ENCODE measurements at regions not wholly inside any gene's neighbourhood (a gene's known extent, or its start where the extent isn't known, plus 50 kb on each side); places are given as distances from the start of the nearest gene placed in this dataset.

GRCh38 chr11:114924042-114924441, 245.7 kb downstream of the NXPE2 start:
- H3K4me2 ChIP-seq (ENCODE audit: insufficient read depth, low read length, poor library complexity, severe bottlenecking) = no peak overlapping the region
- H3K4me3 ChIP-seq (ENCODE audit: low read length in 2 of 2) = no peak overlapping the region
- no peak overlapping the region for H4K8ac ChIP-seq (ENCODE audit: low read depth, low read length)
- H2BK5ac ChIP-seq (ENCODE audit: low read length) = no peak overlapping the region
- no peak overlapping the region for H3K23ac ChIP-seq (ENCODE audit: low read depth, low read length, poor library complexity)
- H2AK5ac ChIP-seq (ENCODE audit: low read depth, low read length) = no peak overlapping the region
- H2BK12ac ChIP-seq (ENCODE audit: low read length) = no peak overlapping the region
- no peak overlapping the region for H3K14ac ChIP-seq (ENCODE audit: low read length)
- H3K27me3 ChIP-seq (ENCODE audit: control insufficient read depth in 3 of 3, insufficient read depth in 3 of 3, low read depth in 1 of 3, low read length in 3 of 3) = peaks cover 0 to 2% (median 0%) of the 10 kb centered on the region in 3 experiments
- H3K9me3 ChIP-seq (replicated peaks in 1 of 2; ENCODE audit: control insufficient read depth in 2 of 2, insufficient read depth in 1 of 2, low read depth in 1 of 2, low read length in 2 of 2) = no peaks in the 10 kb centered on the region
- H3K79me1 ChIP-seq (ENCODE audit: low read depth, low read length) = no peaks in the 10 kb centered on the region
- no peaks in the 10 kb centered on the region for H3K36me3 ChIP-seq (replicated peaks in 1 of 2; ENCODE audit: control insufficient read depth in 2 of 2, insufficient read depth in 2 of 2, low read length in 2 of 2)
- H3K18ac ChIP-seq (ENCODE audit: low read length) = no peak overlapping the region
- H3K4ac ChIP-seq (ENCODE audit: low read length) = no peak overlapping the region
- H2BK120ac ChIP-seq (ENCODE audit: low read depth, low read length) = no peak overlapping the region
- no peak overlapping the region for H4K91ac ChIP-seq (ENCODE audit: low read depth, low read length, poor library complexity)
- H2BK15ac ChIP-seq (ENCODE audit: low read length) = no peak overlapping the region
- DNase-seq (ENCODE audit: low spot score) = no peak
- H3K4me1 ChIP-seq (ENCODE audit: control insufficient read depth in 2 of 2, insufficient read depth in 1 of 2, low read depth in 1 of 2, low read length in 2 of 2) = no peaks in the 10 kb centered on the region
- no peak overlapping the region for H3K9ac ChIP-seq (ENCODE audit: low read depth, low read length, poor library complexity)
- no peak overlapping the region for H2AFZ ChIP-seq (ENCODE audit: low read length)
- no peak overlapping the region for H3K27ac ChIP-seq (replicated peaks; ENCODE audit: low read length)

- H2BK15ac ChIP-seq (ENCODE audit: low read length) = no peak overlapping the region
- H4K91ac ChIP-seq (ENCODE audit: low read depth, low read length, poor library complexity) = no peak overlapping the region
- H3K4me2 ChIP-seq (ENCODE audit: insufficient read depth, low read length, poor library complexity, severe bottlenecking) = no peak overlapping the region
- no peak overlapping the region for H3K4ac ChIP-seq (ENCODE audit: low read length)
- no peak overlapping the region for H3K14ac ChIP-seq (ENCODE audit: low read length)
- H2AFZ ChIP-seq (ENCODE audit: low read length) = no peak overlapping the region
- no peak overlapping the region for H3K27ac ChIP-seq (replicated peaks; ENCODE audit: low read length)
- DNase-seq (ENCODE audit: low spot score) = no peak
- H2AK5ac ChIP-seq (ENCODE audit: low read depth, low read length) = no peak overlapping the region
- no CpG with 5 or more reads among the region's 2 CpGs for WGBS, 2 donors (ENCODE audit: extremely low coverage in 2 of 2, insufficient read length in 2 of 2, insufficient replicate concordance in 1 of 2)
- H4K8ac ChIP-seq (ENCODE audit: low read depth, low read length) = no peak overlapping the region
- peaks cover 0 to 2% (median 0%) of the 10 kb centered on the region in 3 experiments for H3K27me3 ChIP-seq (ENCODE audit: control insufficient read depth in 3 of 3, insufficient read depth in 3 of 3, low read depth in 1 of 3, low read length in 3 of 3)
- no peak overlapping the region for H2BK12ac ChIP-seq (ENCODE audit: low read length)
- H3K4me1 ChIP-seq (ENCODE audit: control insufficient read depth in 2 of 2, insufficient read depth in 1 of 2, low read depth in 1 of 2, low read length in 2 of 2) = no peaks in the 10 kb centered on the region
- no peaks in the 10 kb centered on the region for H3K36me3 ChIP-seq (replicated peaks in 1 of 2; ENCODE audit: control insufficient read depth in 2 of 2, insufficient read depth in 2 of 2, low read length in 2 of 2)
- no peak overlapping the region for H3K23ac ChIP-seq (ENCODE audit: low read depth, low read length, poor library complexity)
- H3K79me1 ChIP-seq (ENCODE audit: low read depth, low read length) = no peaks in the 10 kb centered on the region
- H3K9ac ChIP-seq (ENCODE audit: low read depth, low read length, poor library complexity) = no peak overlapping the region
- no peak overlapping the region for H3K18ac ChIP-seq (ENCODE audit: low read length)
- H2BK5ac ChIP-seq (ENCODE audit: low read length) = no peak overlapping the region
- H3K9me3 ChIP-seq (replicated peaks in 1 of 2; ENCODE audit: control insufficient read depth in 2 of 2, insufficient read depth in 1 of 2, low read depth in 1 of 2, low read length in 2 of 2) = no peaks in the 10 kb centered on the region
- no peak overlapping the region for H3K4me3 ChIP-seq (ENCODE audit: low read length in 2 of 2)
- H2BK120ac ChIP-seq (ENCODE audit: low read depth, low read length) = no peak overlapping the region
These were observed 247.3 kb downstream of the NXPE2 start for GRCh38 chr11:114925591-114925990.

- no peaks in the 10 kb centered on the region for H3K79me1 ChIP-seq (ENCODE audit: low read depth, low read length)
- H4K91ac ChIP-seq (ENCODE audit: low read depth, low read length, poor library complexity) = no peak overlapping the region
- no peak overlapping the region for H2AFZ ChIP-seq (ENCODE audit: low read length)
- H3K14ac ChIP-seq (ENCODE audit: low read length) = no peak overlapping the region
- no peak overlapping the region for H2BK120ac ChIP-seq (ENCODE audit: low read depth, low read length)
- H3K4ac ChIP-seq (ENCODE audit: low read length) = no peak overlapping the region
- no peak overlapping the region for H2BK5ac ChIP-seq (ENCODE audit: low read length)
- no peak for DNase-seq (ENCODE audit: low spot score)
- no peak overlapping the region for H3K4me2 ChIP-seq (ENCODE audit: insufficient read depth, low read length, poor library complexity, severe bottlenecking)
- H2BK15ac ChIP-seq (ENCODE audit: low read length) = no peak overlapping the region
- H3K4me1 ChIP-seq (ENCODE audit: control insufficient read depth in 2 of 2, insufficient read depth in 1 of 2, low read depth in 1 of 2, low read length in 2 of 2) = no peaks in the 10 kb centered on the region
- no peak overlapping the region for H3K18ac ChIP-seq (ENCODE audit: low read length)
- H3K23ac ChIP-seq (ENCODE audit: low read depth, low read length, poor library complexity) = no peak overlapping the region
- no peaks in the 10 kb centered on the region for H3K36me3 ChIP-seq (replicated peaks in 1 of 2; ENCODE audit: control insufficient read depth in 2 of 2, insufficient read depth in 2 of 2, low read length in 2 of 2)
- no peak overlapping the region for H2BK12ac ChIP-seq (ENCODE audit: low read length)
- no peak overlapping the region for H3K9ac ChIP-seq (ENCODE audit: low read depth, low read length, poor library complexity)
- H2AK5ac ChIP-seq (ENCODE audit: low read depth, low read length) = no peak overlapping the region
- no peak overlapping the region for H3K27ac ChIP-seq (replicated peaks; ENCODE audit: low read length)
- no peaks in the 10 kb centered on the region for H3K9me3 ChIP-seq (replicated peaks in 1 of 2; ENCODE audit: control insufficient read depth in 2 of 2, insufficient read depth in 1 of 2, low read depth in 1 of 2, low read length in 2 of 2)
- H3K27me3 ChIP-seq (ENCODE audit: control insufficient read depth in 3 of 3, insufficient read depth in 3 of 3, low read depth in 1 of 3, low read length in 3 of 3) = peaks cover 0 to 2% (median 0%) of the 10 kb centered on the region in 3 experiments
- no peak overlapping the region for H4K8ac ChIP-seq (ENCODE audit: low read depth, low read length)
- H3K4me3 ChIP-seq (ENCODE audit: low read length in 2 of 2) = no peak overlapping the region
- WGBS, 2 donors (ENCODE audit: extremely low coverage in 2 of 2, insufficient read length in 2 of 2, insufficient replicate concordance in 1 of 2) = no CpG with 5 or more reads among the region's 6 CpGs
These were observed 250.0 kb downstream of the NXPE2 start for GRCh38 chr11:114928260-114928870.

GRCh38 chr11:114929351-114930000, 251.1 kb downstream of the NXPE2 start:
- no peak overlapping the region for H2BK12ac ChIP-seq (ENCODE audit: low read length)
- peak overlapping the region; percentile 5 for H3K23ac ChIP-seq (ENCODE audit: low read depth, low read length, poor library complexity)
- H3K4me2 ChIP-seq (ENCODE audit: insufficient read depth, low read length, poor library complexity, severe bottlenecking) = no peak overlapping the region
- no peak overlapping the region for H3K27ac ChIP-seq (replicated peaks; ENCODE audit: low read length)
- H2AFZ ChIP-seq (ENCODE audit: low read length) = no peak overlapping the region
- no peaks in the 10 kb centered on the region for H3K36me3 ChIP-seq (replicated peaks in 1 of 2; ENCODE audit: control insufficient read depth in 2 of 2, insufficient read depth in 2 of 2, low read length in 2 of 2)
- no peak overlapping the region for H2AK5ac ChIP-seq (ENCODE audit: low read depth, low read length)
- H3K4me3 ChIP-seq (ENCODE audit: low read length in 2 of 2) = no peak overlapping the region
- no peak overlapping the region for H2BK15ac ChIP-seq (ENCODE audit: low read length)
- H3K9me3 ChIP-seq (replicated peaks in 1 of 2; ENCODE audit: control insufficient read depth in 2 of 2, insufficient read depth in 1 of 2, low read depth in 1 of 2, low read length in 2 of 2) = no peaks in the 10 kb centered on the region
- no peak overlapping the region for H3K4ac ChIP-seq (ENCODE audit: low read length)
- no peak overlapping the region for H4K8ac ChIP-seq (ENCODE audit: low read depth, low read length)
- peak overlapping the region; percentile 11 for H2BK120ac ChIP-seq (ENCODE audit: low read depth, low read length)
- no peaks in the 10 kb centered on the region for H3K79me1 ChIP-seq (ENCODE audit: low read depth, low read length)
- no peak for DNase-seq (ENCODE audit: low spot score)
- no peaks in the 10 kb centered on the region for H3K4me1 ChIP-seq (ENCODE audit: control insufficient read depth in 2 of 2, insufficient read depth in 1 of 2, low read depth in 1 of 2, low read length in 2 of 2)
- no peak overlapping the region for H2BK5ac ChIP-seq (ENCODE audit: low read length)
- no peak overlapping the region for H3K9ac ChIP-seq (ENCODE audit: low read depth, low read length, poor library complexity)
- no peak overlapping the region for H4K91ac ChIP-seq (ENCODE audit: low read depth, low read length, poor library complexity)
- no peak overlapping the region for H3K14ac ChIP-seq (ENCODE audit: low read length)
- H3K27me3 ChIP-seq (ENCODE audit: control insufficient read depth in 3 of 3, insufficient read depth in 3 of 3, low read depth in 1 of 3, low read length in 3 of 3) = peaks cover 0 to 2% (median 0%) of the 10 kb centered on the region in 3 experiments
- H3K18ac ChIP-seq (ENCODE audit: low read length) = peak overlapping the region; percentile 15
- WGBS, 2 donors (ENCODE audit: extremely low coverage in 2 of 2, insufficient read length in 2 of 2, insufficient replicate concordance in 1 of 2) = no CpG with 5 or more reads among the region's 9 CpGs

Measured in neuronal stem cell (in vitro differentiated cells).